ENCODE measurements at regions not wholly inside any gene's neighbourhood (a gene's known extent, or its start where the extent isn't known, plus 50 kb on each side); places are given as distances from the start of the nearest gene placed in this dataset.

GRCh38 chr2:88857951-88858411 lies 166.5 kb downstream of the RPIA start:
- no peak overlapping the region for H3K4me3 ChIP-seq (ENCODE audit: low read length)
- no peak for TF ChIP-seq CTCF (conservative IDR thresholded peaks at IDR 0.05; ENCODE audit: low read depth, low read length)
- peak; percentile 8 for DNase-seq (ENCODE audit: low read depth)

- TF ChIP-seq CTCF (conservative IDR thresholded peaks at IDR 0.05; ENCODE audit: low read depth, low read length): no peak
- no peak for DNase-seq (ENCODE audit: low read depth)
- H3K4me3 ChIP-seq (ENCODE audit: low read length): no peak overlapping the region
These were observed 168.0 kb downstream of the RPIA start for GRCh38 chr2:88859461-88859860.

GRCh38 chr2:88860421-88861075 lies 169.1 kb downstream of the RPIA start:
- no peak for TF ChIP-seq CTCF (conservative IDR thresholded peaks at IDR 0.05; ENCODE audit: low read depth, low read length)
- no peak overlapping the region for H3K4me3 ChIP-seq (ENCODE audit: low read length)
- no peak for DNase-seq (ENCODE audit: low read depth)

GRCh38 chr2:88865801-88866371 lies 174.4 kb downstream of the RPIA start:
- no peak overlapping the region for H3K4me3 ChIP-seq (ENCODE audit: low read length)
- DNase-seq (ENCODE audit: low read depth): no peak
- no peak for TF ChIP-seq CTCF (conservative IDR thresholded peaks at IDR 0.05; ENCODE audit: low read depth, low read length)

- no peak for DNase-seq (ENCODE audit: low read depth)
- no peak overlapping the region for H3K4me3 ChIP-seq (ENCODE audit: low read length)
- no peak for TF ChIP-seq CTCF (conservative IDR thresholded peaks at IDR 0.05; ENCODE audit: low read depth, low read length)
These were observed 175.3 kb downstream of the RPIA start for GRCh38 chr2:88866756-88867155.

GRCh38 chr2:88868861-88869260 lies 177.4 kb downstream of the RPIA start:
- no peak for DNase-seq (ENCODE audit: low read depth)
- no peak for TF ChIP-seq CTCF (conservative IDR thresholded peaks at IDR 0.05; ENCODE audit: low read depth, low read length)
- no peak overlapping the region for H3K4me3 ChIP-seq (ENCODE audit: low read length)

GRCh38 chr2:88870267-88870839 lies 178.9 kb downstream of the RPIA start:
- no peak overlapping the region for H3K4me3 ChIP-seq (ENCODE audit: low read length)
- no peak for DNase-seq (ENCODE audit: low read depth)
- no peak for TF ChIP-seq CTCF (conservative IDR thresholded peaks at IDR 0.05; ENCODE audit: low read depth, low read length)

All from retinal pigment epithelial cell (primary cell).